ENCODE measurements at regions not wholly inside any gene's neighbourhood (a gene's known extent, or its start where the extent isn't known, plus 50 kb on each side); places are given as distances from the start of the nearest gene placed in this dataset.

DNA sequence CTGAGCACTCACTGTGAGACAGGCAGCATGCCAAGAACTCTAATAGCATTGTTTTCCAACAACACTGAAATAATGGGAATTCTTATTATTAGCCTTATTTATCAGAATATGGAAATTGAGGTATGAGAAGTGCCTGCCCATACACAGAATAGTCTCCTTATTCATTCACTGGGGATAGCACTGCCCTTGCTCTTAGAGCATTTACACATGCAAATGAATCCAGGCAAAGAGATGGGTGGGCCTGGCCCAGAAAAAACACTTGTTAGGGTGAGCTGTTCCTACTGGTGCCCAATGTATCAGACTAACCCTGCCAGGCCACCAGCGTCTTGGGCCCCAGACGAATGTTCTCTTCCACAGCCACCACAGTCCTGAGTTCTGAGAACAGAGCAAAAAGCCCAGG lies 112.9 kb downstream of the TUBA3C start:
- H3K27me3 ChIP-seq (ENCODE audit: control insufficient read depth, insufficient read depth, low read length), result no peaks in the 10 kb centered on the region
- H3K27ac ChIP-seq (ENCODE audit: low read depth in 2 of 2, low read length in 2 of 2), result no peak overlapping the region
- H3K4me3 ChIP-seq (ENCODE audit: low read length in 3 of 3), result no peak overlapping the region
- H3K4me1 ChIP-seq (ENCODE audit: control insufficient read depth in 2 of 3, insufficient read depth in 2 of 3, low read depth in 1 of 3, low read length in 3 of 3), result no peaks in the 10 kb centered on the region
- intact Hi-C loops (cut with DNase I), result no loop called here
- H3K36me3 ChIP-seq (ENCODE audit: control insufficient read depth in 2 of 3, insufficient read depth in 3 of 3, low read length in 3 of 3), result no peaks in the 10 kb centered on the region
- peaks cover 4 to 7% (median 7%) of the 10 kb centered on the region in 3 donors for H3K9me3 ChIP-seq (ENCODE audit: control insufficient read depth in 2 of 3, insufficient read depth in 1 of 3, low read length in 3 of 3)
- TF ChIP-seq, protein P1, sequence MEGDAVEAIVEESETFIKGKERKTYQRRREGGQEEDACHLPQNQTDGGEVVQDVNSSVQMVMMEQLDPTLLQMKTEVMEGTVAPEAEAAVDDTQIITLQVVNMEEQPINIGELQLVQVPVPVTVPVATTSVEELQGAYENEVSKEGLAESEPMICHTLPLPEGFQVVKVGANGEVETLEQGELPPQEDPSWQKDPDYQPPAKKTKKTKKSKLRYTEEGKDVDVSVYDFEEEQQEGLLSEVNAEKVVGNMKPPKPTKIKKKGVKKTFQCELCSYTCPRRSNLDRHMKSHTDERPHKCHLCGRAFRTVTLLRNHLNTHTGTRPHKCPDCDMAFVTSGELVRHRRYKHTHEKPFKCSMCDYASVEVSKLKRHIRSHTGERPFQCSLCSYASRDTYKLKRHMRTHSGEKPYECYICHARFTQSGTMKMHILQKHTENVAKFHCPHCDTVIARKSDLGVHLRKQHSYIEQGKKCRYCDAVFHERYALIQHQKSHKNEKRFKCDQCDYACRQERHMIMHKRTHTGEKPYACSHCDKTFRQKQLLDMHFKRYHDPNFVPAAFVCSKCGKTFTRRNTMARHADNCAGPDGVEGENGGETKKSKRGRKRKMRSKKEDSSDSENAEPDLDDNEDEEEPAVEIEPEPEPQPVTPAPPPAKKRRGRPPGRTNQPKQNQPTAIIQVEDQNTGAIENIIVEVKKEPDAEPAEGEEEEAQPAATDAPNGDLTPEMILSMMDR (IDR thresholded peaks at IDR 0.05; ENCODE audit: borderline replicate concordance, extremely low read depth, insufficient read depth), result no peak
- no peak for DNase-seq
- FAIRE-seq, result no peak
- H3K9ac ChIP-seq (ENCODE audit: low read length in 3 of 3), result no peak overlapping the region

DNA sequence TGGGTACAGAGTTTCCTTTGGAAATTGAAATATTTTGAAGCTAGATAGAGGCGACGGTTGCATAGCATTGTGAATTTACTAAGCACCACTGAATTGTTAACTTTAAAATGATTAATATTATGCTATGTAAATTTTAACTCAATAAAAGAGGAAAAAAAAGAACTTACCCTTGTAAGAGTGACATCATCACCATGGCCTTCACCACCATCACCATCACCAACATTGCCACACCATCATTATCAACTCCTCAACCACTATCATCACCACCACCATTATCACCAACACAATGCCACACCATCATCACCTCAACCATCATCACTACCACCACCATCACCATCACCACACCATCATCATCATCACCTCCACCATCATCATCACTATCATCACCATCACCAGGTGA lies 113.9 kb downstream of the TUBA3C start:
- no peaks in the 10 kb centered on the region for H3K27me3 ChIP-seq (ENCODE audit: control insufficient read depth, insufficient read depth, low read length)
- no peak overlapping the region for H3K9ac ChIP-seq (ENCODE audit: low read length in 3 of 3)
- DNase-seq (no peak), FAIRE-seq (no peak)
- intact Hi-C loops (cut with DNase I), result no loop called here
- no peaks in the 10 kb centered on the region for H3K36me3 ChIP-seq (ENCODE audit: control insufficient read depth in 2 of 3, insufficient read depth in 3 of 3, low read length in 3 of 3)
- H3K4me3 ChIP-seq (ENCODE audit: low read length in 3 of 3), result no peak overlapping the region
- H3K27ac ChIP-seq (ENCODE audit: low read depth in 2 of 2, low read length in 2 of 2), result no peak overlapping the region
- no peaks in the 10 kb centered on the region for H3K4me1 ChIP-seq (ENCODE audit: control insufficient read depth in 2 of 3, insufficient read depth in 2 of 3, low read depth in 1 of 3, low read length in 3 of 3)
- TF ChIP-seq, protein P1 (IDR thresholded peaks at IDR 0.05; ENCODE audit: borderline replicate concordance, extremely low read depth, insufficient read depth), result no peak
- peaks cover 4 to 7% (median 7%) of the 10 kb centered on the region in 3 donors for H3K9me3 ChIP-seq (ENCODE audit: control insufficient read depth in 2 of 3, insufficient read depth in 1 of 3, low read length in 3 of 3)

DNA sequence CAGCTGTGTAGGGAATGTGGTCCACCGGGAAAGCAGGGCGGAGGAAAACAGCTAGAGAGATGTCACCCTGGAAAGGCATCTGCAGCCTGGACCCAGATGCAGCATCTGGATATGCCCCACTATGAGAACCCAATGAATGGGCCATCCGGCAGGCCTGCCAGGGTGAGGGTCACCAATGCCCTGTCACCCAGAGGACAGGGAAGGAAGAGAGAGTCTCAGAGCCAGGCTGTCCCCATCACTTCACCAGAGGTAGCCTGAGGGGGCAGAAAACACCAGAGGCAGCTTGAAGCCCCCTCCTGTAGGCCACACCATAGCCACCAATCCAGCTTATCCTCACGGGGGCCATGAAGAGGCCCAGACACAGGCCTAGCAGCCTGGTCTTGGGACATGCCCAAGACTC lies 118.8 kb downstream of the TUBA3C start:
- TF ChIP-seq, protein P1 (IDR thresholded peaks at IDR 0.05; ENCODE audit: borderline replicate concordance, extremely low read depth, insufficient read depth), result no peak
- Histone ChIP-seq H3K9me3 (ENCODE audit: control insufficient read depth in 2 of 3, insufficient read depth in 1 of 3, low read length in 3 of 3) (peaks cover 0 to 7% (median 4%) of the 10 kb centered on the region in 3 donors), H3K36me3 (ENCODE audit: control insufficient read depth in 2 of 3, insufficient read depth in 3 of 3, low read length in 3 of 3) (no peaks in the 10 kb centered on the region), H3K27me3 (ENCODE audit: control insufficient read depth, insufficient read depth, low read length) (no peaks in the 10 kb centered on the region), H3K27ac (ENCODE audit: low read depth in 2 of 2, low read length in 2 of 2) (no peak overlapping the region), H3K4me1 (ENCODE audit: control insufficient read depth in 2 of 3, insufficient read depth in 2 of 3, low read depth in 1 of 3, low read length in 3 of 3) (no peaks in the 10 kb centered on the region), H3K4me3 (ENCODE audit: low read length in 3 of 3) (no peak overlapping the region), H3K9ac (ENCODE audit: low read length in 3 of 3) (no peak overlapping the region)
- intact Hi-C loops (cut with DNase I), result no loop called here
- FAIRE-seq (no peak), DNase-seq (no peak)

DNA sequence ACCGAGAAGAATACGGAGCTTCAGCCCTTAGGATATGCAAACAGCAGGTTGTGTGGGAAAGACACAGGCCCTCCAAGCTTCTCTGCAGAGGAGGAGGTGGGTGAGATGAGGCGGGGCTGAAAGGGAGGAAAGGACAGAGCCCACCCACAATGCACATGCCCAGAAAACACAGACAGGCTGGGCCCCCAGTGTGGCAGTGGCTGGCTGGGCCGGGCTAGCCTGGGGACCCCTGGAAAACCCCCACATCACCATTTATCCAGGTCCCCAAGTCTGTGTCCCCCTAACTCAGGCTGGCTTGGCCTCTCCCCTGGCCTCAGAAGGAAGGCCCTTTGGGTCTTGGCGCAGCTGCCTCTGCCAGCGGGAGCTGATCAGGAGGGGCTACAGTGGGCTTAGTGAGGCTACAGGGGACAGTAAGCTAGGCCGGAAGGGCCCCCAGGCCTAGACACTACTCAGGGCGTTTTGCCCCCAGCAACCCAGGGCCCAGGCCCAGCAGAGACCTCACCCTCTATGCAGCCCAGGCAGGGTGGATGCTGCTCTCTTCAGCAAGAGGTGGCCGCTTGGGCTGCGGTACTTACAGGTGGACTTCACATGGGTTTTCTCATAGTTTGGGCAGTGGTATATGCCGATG lies 119.5 kb downstream of the TUBA3C start:
- TF ChIP-seq, protein P1 (IDR thresholded peaks at IDR 0.05; ENCODE audit: borderline replicate concordance, extremely low read depth, insufficient read depth), result no peak
- intact Hi-C loops (cut with DNase I), result no loop called here
- peaks cover 0 to 7% (median 4%) of the 10 kb centered on the region in 3 donors for H3K9me3 ChIP-seq (ENCODE audit: control insufficient read depth in 2 of 3, insufficient read depth in 1 of 3, low read length in 3 of 3)
- no peaks in the 10 kb centered on the region for H3K36me3 ChIP-seq (ENCODE audit: control insufficient read depth in 2 of 3, insufficient read depth in 3 of 3, low read length in 3 of 3)
- no peaks in the 10 kb centered on the region for H3K4me1 ChIP-seq (ENCODE audit: control insufficient read depth in 2 of 3, insufficient read depth in 2 of 3, low read depth in 1 of 3, low read length in 3 of 3)
- no peak for DNase-seq
- no peak overlapping the region for H3K9ac ChIP-seq (ENCODE audit: low read length in 3 of 3)
- no peak overlapping the region for H3K4me3 ChIP-seq (ENCODE audit: low read length in 3 of 3)
- H3K27ac ChIP-seq (ENCODE audit: low read depth in 2 of 2, low read length in 2 of 2), result no peak overlapping the region
- no peaks in the 10 kb centered on the region for H3K27me3 ChIP-seq (ENCODE audit: control insufficient read depth, insufficient read depth, low read length)
- FAIRE-seq, result no peak
